ENCODE measurements at regions not wholly inside any gene's neighbourhood (a gene's known extent, or its start where the extent isn't known, plus 50 kb on each side); places are given as distances from the start of the nearest gene placed in this dataset.
A peak's percentile ranks its signal among the peaks of the same experiment; 100 is the strongest.

- Histone ChIP-seq H3K36me3 (ENCODE audit: control insufficient read depth in 5 of 5, insufficient read depth in 5 of 5, low read length in 5 of 5) (no peaks in the 10 kb centered on the region), H3K4me3 (ENCODE audit: low read depth in 1 of 5, low read length in 5 of 5) (no peak overlapping the region), H3K27ac (ENCODE audit: low read depth, low read length) (no peak overlapping the region), H3K4me1 (ENCODE audit: control insufficient read depth in 5 of 5, insufficient read depth in 5 of 5, low read length in 5 of 5) (no peaks in the 10 kb centered on the region), H3K9ac (ENCODE audit: low read length in 5 of 5) (no peak overlapping the region), H3K27me3 (ENCODE audit: control insufficient read depth in 5 of 5, insufficient read depth in 4 of 5, low read length in 5 of 5) (no peaks in the 10 kb centered on the region), H3K9me3 (ENCODE audit: control insufficient read depth in 5 of 5, low read length in 5 of 5) (no peaks in the 10 kb centered on the region)
Measured at GRCh38 chr4:112855058-112855457, 194.4 kb upstream of the ANK2 start.

GRCh38 chr4:112857461-112857860, 192.0 kb upstream of the ANK2 start:
- Histone ChIP-seq H3K36me3 (ENCODE audit: control insufficient read depth in 5 of 5, insufficient read depth in 5 of 5, low read length in 5 of 5) (no peaks in the 10 kb centered on the region), H3K9ac (ENCODE audit: low read length in 5 of 5) (no peak overlapping the region), H3K27ac (ENCODE audit: low read depth, low read length) (no peak overlapping the region), H3K9me3 (ENCODE audit: control insufficient read depth in 5 of 5, low read length in 5 of 5) (no peaks in the 10 kb centered on the region), H3K4me3 (ENCODE audit: low read depth in 1 of 5, low read length in 5 of 5) (no peak overlapping the region), H3K27me3 (ENCODE audit: control insufficient read depth in 5 of 5, insufficient read depth in 4 of 5, low read length in 5 of 5) (no peaks in the 10 kb centered on the region), H3K4me1 (ENCODE audit: control insufficient read depth in 5 of 5, insufficient read depth in 5 of 5, low read length in 5 of 5) (no peaks in the 10 kb centered on the region)

- Histone ChIP-seq H3K9ac (ENCODE audit: low read length in 5 of 5) (no peak overlapping the region), H3K36me3 (ENCODE audit: control insufficient read depth in 5 of 5, insufficient read depth in 5 of 5, low read length in 5 of 5) (no peaks in the 10 kb centered on the region), H3K27ac (ENCODE audit: low read depth, low read length) (no peak overlapping the region), H3K4me1 (ENCODE audit: control insufficient read depth in 5 of 5, insufficient read depth in 5 of 5, low read length in 5 of 5) (no peaks in the 10 kb centered on the region), H3K9me3 (ENCODE audit: control insufficient read depth in 5 of 5, low read length in 5 of 5) (no peaks in the 10 kb centered on the region), H3K27me3 (ENCODE audit: control insufficient read depth in 5 of 5, insufficient read depth in 4 of 5, low read length in 5 of 5) (no peaks in the 10 kb centered on the region), H3K4me3 (ENCODE audit: low read depth in 1 of 5, low read length in 5 of 5) (no peak overlapping the region)
Measured at GRCh38 chr4:112858751-112859150, 190.7 kb upstream of the ANK2 start.

GRCh38 chr4:112859456-112860184, 189.8 kb upstream of the ANK2 start:
- no peak overlapping the region for H3K27ac ChIP-seq (ENCODE audit: low read depth, low read length)
- no peaks in the 10 kb centered on the region for H3K27me3 ChIP-seq (ENCODE audit: control insufficient read depth in 5 of 5, insufficient read depth in 4 of 5, low read length in 5 of 5)

GRCh38 chr4:112860830-112861690, 188.4 kb upstream of the ANK2 start:
- H3K27me3 ChIP-seq (ENCODE audit: control insufficient read depth in 5 of 5, insufficient read depth in 4 of 5, low read length in 5 of 5), result no peaks in the 10 kb centered on the region
- no peak overlapping the region for H3K27ac ChIP-seq (ENCODE audit: low read depth, low read length)
- no peak overlapping the region for H3K4me3 ChIP-seq (ENCODE audit: low read depth in 1 of 5, low read length in 5 of 5)
- no peaks in the 10 kb centered on the region for H3K4me1 ChIP-seq (ENCODE audit: control insufficient read depth in 5 of 5, insufficient read depth in 5 of 5, low read length in 5 of 5)
- no peaks in the 10 kb centered on the region for H3K9me3 ChIP-seq (ENCODE audit: control insufficient read depth in 5 of 5, low read length in 5 of 5)
- no peak overlapping the region for H3K9ac ChIP-seq (ENCODE audit: low read length in 5 of 5)
- H3K36me3 ChIP-seq (ENCODE audit: control insufficient read depth in 5 of 5, insufficient read depth in 5 of 5, low read length in 5 of 5), result no peaks in the 10 kb centered on the region

More at GRCh38 chr4:112859456-112860184, 189.8 kb upstream of the ANK2 start:
- H3K36me3 ChIP-seq (ENCODE audit: control insufficient read depth in 5 of 5, insufficient read depth in 5 of 5, low read length in 5 of 5), result no peaks in the 10 kb centered on the region
- no peak overlapping the region for H3K4me3 ChIP-seq (ENCODE audit: low read depth in 1 of 5, low read length in 5 of 5)
- no peaks in the 10 kb centered on the region for H3K9me3 ChIP-seq (ENCODE audit: control insufficient read depth in 5 of 5, low read length in 5 of 5)
- H3K4me1 ChIP-seq (ENCODE audit: control insufficient read depth in 5 of 5, insufficient read depth in 5 of 5, low read length in 5 of 5), result no peaks in the 10 kb centered on the region
- no peak overlapping the region for H3K9ac ChIP-seq (ENCODE audit: low read length in 5 of 5)

GRCh38 chr4:112861691-112862674, 187.5 kb upstream of the ANK2 start:
- Histone ChIP-seq H3K36me3 (ENCODE audit: control insufficient read depth in 5 of 5, insufficient read depth in 5 of 5, low read length in 5 of 5) (no peaks in the 10 kb centered on the region), H3K27me3 (ENCODE audit: control insufficient read depth in 5 of 5, insufficient read depth in 4 of 5, low read length in 5 of 5) (no peaks in the 10 kb centered on the region), H3K4me3 (ENCODE audit: low read depth in 1 of 5, low read length in 5 of 5) (no peak overlapping the region), H3K4me1 (ENCODE audit: control insufficient read depth in 5 of 5, insufficient read depth in 5 of 5, low read length in 5 of 5) (no peaks in the 10 kb centered on the region), H3K9me3 (ENCODE audit: control insufficient read depth in 5 of 5, low read length in 5 of 5) (no peaks in the 10 kb centered on the region), H3K27ac (ENCODE audit: low read depth, low read length) (no peak overlapping the region), H3K9ac (ENCODE audit: low read length in 5 of 5) (peak overlapping the region in 1 of 5 donors; percentile 4)

- H3K4me3 ChIP-seq (ENCODE audit: low read depth in 1 of 5, low read length in 5 of 5), result no peak overlapping the region
- H3K27me3 ChIP-seq (ENCODE audit: control insufficient read depth in 5 of 5, insufficient read depth in 4 of 5, low read length in 5 of 5), result no peaks in the 10 kb centered on the region
- no peak overlapping the region for H3K27ac ChIP-seq (ENCODE audit: low read depth, low read length)
- H3K9ac ChIP-seq (ENCODE audit: low read length in 5 of 5), result no peak overlapping the region
- H3K36me3 ChIP-seq (ENCODE audit: control insufficient read depth in 5 of 5, insufficient read depth in 5 of 5, low read length in 5 of 5), result no peaks in the 10 kb centered on the region
- no peaks in the 10 kb centered on the region for H3K4me1 ChIP-seq (ENCODE audit: control insufficient read depth in 5 of 5, insufficient read depth in 5 of 5, low read length in 5 of 5)
- no peaks in the 10 kb centered on the region for H3K9me3 ChIP-seq (ENCODE audit: control insufficient read depth in 5 of 5, low read length in 5 of 5)
Measured at GRCh38 chr4:112865443-112865842, 184.0 kb upstream of the ANK2 start.

GRCh38 chr4:112876316-112876715, 173.1 kb upstream of the ANK2 start:
- H3K27ac ChIP-seq (ENCODE audit: low read depth, low read length), result no peak overlapping the region
- no peaks in the 10 kb centered on the region for H3K27me3 ChIP-seq (ENCODE audit: control insufficient read depth in 5 of 5, insufficient read depth in 4 of 5, low read length in 5 of 5)
- no peaks in the 10 kb centered on the region for H3K9me3 ChIP-seq (ENCODE audit: control insufficient read depth in 5 of 5, low read length in 5 of 5)
- no peak overlapping the region for H3K4me3 ChIP-seq (ENCODE audit: low read depth in 1 of 5, low read length in 5 of 5)
- no peaks in the 10 kb centered on the region for H3K36me3 ChIP-seq (ENCODE audit: control insufficient read depth in 5 of 5, insufficient read depth in 5 of 5, low read length in 5 of 5)
- no peaks in the 10 kb centered on the region for H3K4me1 ChIP-seq (ENCODE audit: control insufficient read depth in 5 of 5, insufficient read depth in 5 of 5, low read length in 5 of 5)
- H3K9ac ChIP-seq (ENCODE audit: low read length in 5 of 5), result no peak overlapping the region

GRCh38 chr4:112881842-112882241, 167.6 kb upstream of the ANK2 start:
- H3K9me3 ChIP-seq (ENCODE audit: control insufficient read depth in 5 of 5, low read length in 5 of 5), result no peaks in the 10 kb centered on the region
- no peaks in the 10 kb centered on the region for H3K36me3 ChIP-seq (ENCODE audit: control insufficient read depth in 5 of 5, insufficient read depth in 5 of 5, low read length in 5 of 5)
- no peak overlapping the region for H3K4me3 ChIP-seq (ENCODE audit: low read depth in 1 of 5, low read length in 5 of 5)
- no peaks in the 10 kb centered on the region for H3K27me3 ChIP-seq (ENCODE audit: control insufficient read depth in 5 of 5, insufficient read depth in 4 of 5, low read length in 5 of 5)
- H3K27ac ChIP-seq (ENCODE audit: low read depth, low read length), result no peak overlapping the region
- no peaks in the 10 kb centered on the region for H3K4me1 ChIP-seq (ENCODE audit: control insufficient read depth in 5 of 5, insufficient read depth in 5 of 5, low read length in 5 of 5)
- H3K9ac ChIP-seq (ENCODE audit: low read length in 5 of 5), result no peak overlapping the region
